Activated CD4-positive, alpha-beta T cell treated with anti-CD3 and anti-CD28 coated beads, Interleukin-2, amount 10 ng/mL, durations not matched to agents 7 days and 5 days (primary cell): ENCODE measurements at regions not wholly inside any gene's neighbourhood (a gene's known extent, or its start where the extent isn't known, plus 50 kb on each side); places are given as distances from the start of the nearest gene placed in this dataset.
"Not testable (repeated sequence)": the region's sequence is repeated elsewhere in the genome, so short reads cannot be mapped to it uniquely, and the experiment has no call there.

ENCODE experiments used
- CTCF ChIA-PET: fragments of 350-600 bp; sonication (Branson Sonifier 250); formaldehyde crosslinking; loops from one replicate; lab custom pipeline; 2021; ENCODE audit warnings: antibody characterized with exemption; lab: Charles Lee
- POLR2A ChIA-PET: fragments of 350-600 bp; sonication (Branson Sonifier 250); formaldehyde crosslinking; loops from one replicate; lab custom pipeline; 2021; ENCODE audit warnings: antibody characterized with exemption; lab: Charles Lee
- DNase-seq: peaks from one replicate; pipeline ENCODE4 v3.0.0-alpha.2; 2020
- H3K27ac Mint-ChIP-seq: one replicate; pipeline ENCODE4 v1.8.0; 2021; ENCODE audit warnings: mild to moderate bottlenecking, moderate library complexity, mixed read lengths
- H3K27me3 Mint-ChIP-seq: one replicate; pipeline ENCODE4 v1.8.0; 2021; ENCODE audit warnings: mixed read lengths
- H3K36me3 Mint-ChIP-seq: one replicate; pipeline ENCODE4 v1.8.0; 2021; ENCODE audit warnings: low read depth, mixed read lengths
- H3K4me1 Mint-ChIP-seq: one replicate; pipeline ENCODE4 v1.8.0; 2021; ENCODE audit warnings: mixed read lengths
- H3K4me3 Mint-ChIP-seq: one replicate; pipeline ENCODE4 v1.8.0; 2021; ENCODE audit warnings: mild to moderate bottlenecking, moderate library complexity, mixed read lengths
- H3K9me3 Mint-ChIP-seq: one replicate; pipeline ENCODE4 v1.8.0; 2021; ENCODE audit warnings: mixed read lengths

GRCh38 chr4:181802207-181802606, 441.0 kb upstream of the TENM3 start:
- no peaks in the 10 kb centered on the region for H3K36me3 Mint-ChIP-seq
- H3K9me3 Mint-ChIP-seq = peaks cover 3% of the 10 kb centered on the region
- DNase-seq = no peak
- no peaks in the 10 kb centered on the region for H3K4me1 Mint-ChIP-seq
- ChIA-PET CTCF (no interaction called here), POLR2A (no interaction called here)
- no peak overlapping the region for H3K27ac Mint-ChIP-seq
- no peaks in the 10 kb centered on the region for H3K27me3 Mint-ChIP-seq
- no peak overlapping the region for H3K4me3 Mint-ChIP-seq

GRCh38 chr4:181807771-181808170, 435.4 kb upstream of the TENM3 start:
- ChIA-PET CTCF (no interaction called here), POLR2A (no interaction called here)
- Mint-ChIP-seq H3K4me3 (no peak overlapping the region), H3K9me3 (no peaks in the 10 kb centered on the region), H3K36me3 (no peaks in the 10 kb centered on the region), H3K27ac (no peak overlapping the region), H3K27me3 (no peaks in the 10 kb centered on the region), H3K4me1 (no peaks in the 10 kb centered on the region)
- DNase-seq = no peak

- no peak overlapping the region for H3K4me3 Mint-ChIP-seq
- no peaks in the 10 kb centered on the region for H3K36me3 Mint-ChIP-seq
- ChIA-PET CTCF (no interaction called here), POLR2A (no interaction called here)
- no peak for DNase-seq
- no peaks in the 10 kb centered on the region for H3K27me3 Mint-ChIP-seq
- H3K4me1 Mint-ChIP-seq = no peaks in the 10 kb centered on the region
- H3K9me3 Mint-ChIP-seq = no peaks in the 10 kb centered on the region
- no peak overlapping the region for H3K27ac Mint-ChIP-seq
Measured at GRCh38 chr4:181810711-181811110, 432.5 kb upstream of the TENM3 start.

DNA sequence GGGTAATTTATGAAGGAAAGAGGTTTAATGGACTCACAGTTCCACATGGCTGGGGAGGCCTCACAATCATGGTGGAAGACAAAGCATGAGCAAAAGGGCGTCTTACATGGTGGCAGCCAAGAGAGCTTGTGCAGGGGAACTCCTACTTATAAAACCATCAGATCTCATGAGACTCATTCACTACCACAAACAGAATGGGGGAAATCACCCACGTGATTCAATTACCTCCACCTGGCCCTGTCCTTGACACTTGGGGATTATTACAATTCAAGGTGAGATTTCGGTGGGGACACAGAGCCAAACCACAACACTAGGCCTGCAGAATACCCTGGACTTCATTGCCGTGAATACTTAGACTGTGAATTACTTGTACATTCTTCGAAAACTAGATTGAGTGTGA, 431.7 kb upstream of the TENM3 start:
- H3K4me1 Mint-ChIP-seq, DNase-seq, H3K9me3 Mint-ChIP-seq, H3K27ac Mint-ChIP-seq, H3K27me3 Mint-ChIP-seq, H3K36me3 Mint-ChIP-seq, POLR2A ChIA-PET, H3K4me3 Mint-ChIP-seq, CTCF ChIA-PET: not testable (repeated sequence)

- ChIA-PET CTCF (interaction anchor here (0.9 kb wide), 1 partner anchor 10 kb away, joined by 3 read pairs; no protein-coding TSS in a partner anchor), POLR2A (no interaction called here)
- no peak overlapping the region for H3K4me3 Mint-ChIP-seq
- H3K4me1 Mint-ChIP-seq = no peaks in the 10 kb centered on the region
- no peak for DNase-seq
- peaks cover 3% of the 10 kb centered on the region for H3K9me3 Mint-ChIP-seq
- no peak overlapping the region for H3K27ac Mint-ChIP-seq
- H3K36me3 Mint-ChIP-seq = no peaks in the 10 kb centered on the region
- no peaks in the 10 kb centered on the region for H3K27me3 Mint-ChIP-seq
Measured at GRCh38 chr4:181819946-181820345, 423.3 kb upstream of the TENM3 start.

DNA sequence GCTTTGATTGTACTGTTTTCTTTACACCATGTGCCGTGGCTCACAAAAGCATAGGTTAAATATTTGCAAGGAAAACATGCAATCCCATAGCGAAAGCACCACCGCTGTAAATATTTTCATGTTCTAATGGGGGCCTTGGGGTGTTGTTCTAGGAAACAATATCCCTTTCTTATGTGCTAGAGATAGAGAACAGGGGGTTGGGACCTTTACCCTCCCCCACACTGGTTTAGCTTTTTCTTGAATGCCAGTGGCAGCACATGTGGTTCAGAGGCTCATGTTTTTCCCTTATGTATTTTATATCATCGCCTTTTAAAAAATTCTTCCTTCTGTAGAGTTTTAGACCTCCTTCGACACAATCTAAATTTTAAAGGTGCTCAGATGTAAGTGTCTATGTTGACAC, 422.6 kb upstream of the TENM3 start:
- no peaks in the 10 kb centered on the region for H3K36me3 Mint-ChIP-seq
- POLR2A ChIA-PET = no interaction called here
- no peak for DNase-seq
- peaks cover 3% of the 10 kb centered on the region for H3K9me3 Mint-ChIP-seq
- H3K27ac Mint-ChIP-seq = no peak overlapping the region
- H3K4me1 Mint-ChIP-seq = no peaks in the 10 kb centered on the region
- no peaks in the 10 kb centered on the region for H3K27me3 Mint-ChIP-seq
- CTCF ChIA-PET = no interaction called here
- no peak overlapping the region for H3K4me3 Mint-ChIP-seq

- Mint-ChIP-seq H3K4me3 (no peak overlapping the region), H3K27me3 (no peaks in the 10 kb centered on the region), H3K4me1 (no peaks in the 10 kb centered on the region), H3K27ac (no peak overlapping the region), H3K36me3 (no peaks in the 10 kb centered on the region), H3K9me3 (peaks cover 3% of the 10 kb centered on the region)
- ChIA-PET CTCF (no interaction called here), POLR2A (no interaction called here)
- DNase-seq = no peak
Measured at GRCh38 chr4:181821039-181822004, 421.9 kb upstream of the TENM3 start.

DNA sequence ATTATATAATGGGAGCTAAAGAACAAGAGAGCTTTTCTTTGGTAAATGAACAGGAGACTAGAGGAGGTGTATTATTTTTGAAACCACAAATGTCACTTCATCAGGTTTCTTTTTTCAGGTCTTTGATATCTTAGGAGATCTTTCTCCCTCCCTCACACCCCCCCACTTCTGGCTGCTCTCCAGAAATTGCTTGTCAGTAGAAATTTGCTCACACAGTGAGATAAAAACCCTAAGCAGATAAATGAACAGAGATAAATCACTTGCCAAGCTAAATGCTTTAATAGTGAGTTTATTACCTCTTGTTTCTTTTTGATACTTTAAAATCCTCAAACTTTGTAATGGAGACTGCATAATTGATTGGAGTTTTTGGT, 421.2 kb upstream of the TENM3 start:
- no peak for DNase-seq
- no peaks in the 10 kb centered on the region for H3K27me3 Mint-ChIP-seq
- H3K27ac Mint-ChIP-seq = no peak overlapping the region
- H3K4me3 Mint-ChIP-seq = no peak overlapping the region
- ChIA-PET POLR2A (no interaction called here), CTCF (no interaction called here)
- H3K36me3 Mint-ChIP-seq = no peaks in the 10 kb centered on the region
- H3K9me3 Mint-ChIP-seq = peaks cover 3% of the 10 kb centered on the region
- no peaks in the 10 kb centered on the region for H3K4me1 Mint-ChIP-seq

DNA sequence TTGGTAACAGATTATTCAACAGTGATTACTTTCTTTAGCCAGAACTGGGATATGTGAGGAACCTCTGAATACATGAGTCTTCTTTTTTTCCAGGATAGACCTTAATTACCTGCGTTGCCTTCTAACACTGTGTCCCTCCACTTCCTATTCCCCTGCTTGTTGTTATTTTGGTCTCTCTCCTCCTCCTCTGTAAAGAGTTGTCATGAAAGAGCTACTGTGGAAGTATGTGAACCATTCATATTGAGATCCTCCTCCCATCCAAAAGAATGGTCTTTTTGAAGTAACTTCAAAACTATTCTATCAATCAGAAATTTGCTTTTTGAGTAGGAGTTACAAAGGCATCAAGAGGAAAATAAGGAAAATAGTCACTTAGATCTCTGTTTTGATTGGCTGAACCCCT, 420.0 kb upstream of the TENM3 start:
- Mint-ChIP-seq H3K9me3 (peaks cover 3% of the 10 kb centered on the region), H3K4me1 (no peaks in the 10 kb centered on the region), H3K4me3 (no peak overlapping the region), H3K27me3 (no peaks in the 10 kb centered on the region), H3K27ac (no peak overlapping the region), H3K36me3 (no peaks in the 10 kb centered on the region)
- ChIA-PET POLR2A (no interaction called here), CTCF (no interaction called here)
- DNase-seq = no peak

GRCh38 chr4:181823645-181824044, 419.6 kb upstream of the TENM3 start:
- Mint-ChIP-seq H3K4me3 (no peak overlapping the region), H3K4me1 (no peaks in the 10 kb centered on the region), H3K27me3 (no peaks in the 10 kb centered on the region), H3K27ac (no peak overlapping the region), H3K36me3 (no peaks in the 10 kb centered on the region), H3K9me3 (peaks cover 3% of the 10 kb centered on the region)
- ChIA-PET CTCF (no interaction called here), POLR2A (no interaction called here)
- DNase-seq = no peak

- DNase-seq = no peak
- peaks cover 3% of the 10 kb centered on the region for H3K9me3 Mint-ChIP-seq
- ChIA-PET POLR2A (no interaction called here), CTCF (no interaction called here)
- H3K4me1 Mint-ChIP-seq = no peaks in the 10 kb centered on the region
- no peak overlapping the region for H3K4me3 Mint-ChIP-seq
- H3K36me3 Mint-ChIP-seq = no peaks in the 10 kb centered on the region
- no peak overlapping the region for H3K27ac Mint-ChIP-seq
- no peaks in the 10 kb centered on the region for H3K27me3 Mint-ChIP-seq
Measured at GRCh38 chr4:181825564-181825963, 417.6 kb upstream of the TENM3 start.

DNA sequence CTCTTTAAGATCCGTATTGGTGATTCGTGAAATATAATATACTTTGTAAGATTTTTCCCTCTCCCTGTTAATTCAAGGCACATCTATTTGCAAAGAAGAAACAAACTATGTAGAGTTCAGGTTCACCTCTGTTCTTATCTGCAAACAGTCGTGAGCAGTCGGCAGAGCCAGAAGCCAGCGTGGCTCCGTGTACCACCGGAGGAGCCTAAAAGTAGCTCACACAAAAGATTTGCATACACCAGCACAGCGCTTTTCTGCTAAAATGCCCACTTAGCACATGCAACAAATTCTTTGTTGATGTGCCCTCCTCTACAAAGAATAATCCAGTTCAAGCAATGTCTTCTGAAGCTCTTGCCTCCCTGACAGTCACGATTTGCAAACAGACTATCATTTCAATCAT, 416.0 kb upstream of the TENM3 start:
- peaks cover 3% of the 10 kb centered on the region for H3K9me3 Mint-ChIP-seq
- no peaks in the 10 kb centered on the region for H3K36me3 Mint-ChIP-seq
- no peak overlapping the region for H3K4me3 Mint-ChIP-seq
- POLR2A ChIA-PET = no interaction called here
- H3K27ac Mint-ChIP-seq = no peak overlapping the region
- no peaks in the 10 kb centered on the region for H3K4me1 Mint-ChIP-seq
- DNase-seq = no peak
- H3K27me3 Mint-ChIP-seq = no peaks in the 10 kb centered on the region
- CTCF ChIA-PET = no interaction called here

- CTCF ChIA-PET = interaction anchor here (0.8 kb wide), 1 partner anchor 11 kb away, joined by 3 read pairs; no protein-coding TSS in a partner anchor
- DNase-seq = no peak
- Mint-ChIP-seq H3K9me3 (no peaks in the 10 kb centered on the region), H3K36me3 (no peaks in the 10 kb centered on the region), H3K27ac (no peak overlapping the region), H3K27me3 (no peaks in the 10 kb centered on the region), H3K4me3 (no peak overlapping the region), H3K4me1 (no peaks in the 10 kb centered on the region)
- POLR2A ChIA-PET = no interaction called here
Measured at GRCh38 chr4:181830404-181831035, 412.7 kb upstream of the TENM3 start.
